ENCODE measurements at regions not wholly inside any gene's neighbourhood (a gene's known extent, or its start where the extent isn't known, plus 50 kb on each side); places are given as distances from the start of the nearest gene placed in this dataset.

- H3K9me1 ChIP-seq (ENCODE audit: control insufficient read depth, insufficient read depth, low read length) = no peaks in the 10 kb centered on the region
- H3K9ac ChIP-seq (ENCODE audit: insufficient read depth in 1 of 2, low read depth in 2 of 2, low read length in 2 of 2) = no peak overlapping the region
- no peak overlapping the region for H3K4me3 ChIP-seq
- no peak overlapping the region for H3K27ac ChIP-seq (ENCODE audit: extremely low read depth, low read depth, low read length)
- DNase-seq (ENCODE audit: extremely low read depth in 1 of 4, low spot score in 3 of 4) (no peak), FAIRE-seq (peak; percentile 19), ATAC-seq (no peak)
- in situ Hi-C loops (cut with MboI) = loop anchor here (25.0 kb wide), 2 partner anchors 1286 to 1536 kb away; no protein-coding TSS in a partner anchor
- POLR2A ChIA-PET = interaction anchor here (0.7 kb wide), 1 partner anchor 1489 kb away, joined by 3 read pairs; no protein-coding TSS in a partner anchor
- H2AFZ ChIP-seq (ENCODE audit: low read depth, low read length) = peak overlapping the region; percentile 66; the same call in 1 of the 2 replicates
- no peaks in the 10 kb centered on the region for H3K36me3 ChIP-seq (ENCODE audit: control insufficient read depth, insufficient read depth, low read length)
- CTCF ChIA-PET (ENCODE audit: low intra/inter-chr PET ratio) = no interaction called here
- H3K9me3 ChIP-seq (replicated peaks; ENCODE audit: control insufficient read depth, insufficient read depth, low read depth, low read length) = no peaks in the 10 kb centered on the region
- H4K20me1 ChIP-seq (replicated peaks; ENCODE audit: control insufficient read depth, insufficient read depth, low read length) = no peaks in the 10 kb centered on the region
- H3K4me1 ChIP-seq (replicated peaks in 1 of 2; ENCODE audit: control insufficient read depth in 2 of 2, insufficient read depth in 2 of 2, low read length in 2 of 2) = no peaks in the 10 kb centered on the region
- TF ChIP-seq RBBP5 (IDR thresholded peaks at IDR 0.05; ENCODE audit: borderline replicate concordance, insufficient read depth, low read length, poor library complexity, severe bottlenecking) (no peak), YY1 (IDR thresholded peaks at IDR 0.05; ENCODE audit: borderline replicate concordance in 1 of 3, control insufficient read depth in 1 of 3, extremely low read depth in 1 of 3, insufficient read depth in 3 of 3, insufficient read length in 1 of 3, insufficient replicate concordance in 2 of 3, low read depth in 1 of 3, low read length in 2 of 3) (peak in 2 of 3 experiments; percentile 16 to 58)
- 3% methylated on average over 3 of the region's 3 CpGs for WGBS (ENCODE audit: insufficient coverage, low coverage, missing lambda C conversion rate)
- intact Hi-C loops (cut with micrococcal nuclease) = no loop called here
- BruUV-seq (replicated peaks) = no TSS peak
- no peaks in the 10 kb centered on the region for H3K79me2 ChIP-seq (ENCODE audit: control insufficient read depth, insufficient read depth, low read length)
- H3K27me3 ChIP-seq (ENCODE audit: control insufficient read depth in 2 of 2, insufficient read depth in 2 of 2, low read length in 2 of 2) = no peaks in the 10 kb centered on the region; a peak in 1 of 5 replicates
- H3K4me2 ChIP-seq (ENCODE audit: insufficient read depth, low read length) = no peak overlapping the region
Measured at GRCh38 chr4:24423670-24424069, 160.7 kb downstream of the DHX15 start.

GRCh38 chr4:24422644-24423043 is 161.7 kb downstream of the DHX15 start:
- Histone ChIP-seq H3K79me2 (ENCODE audit: control insufficient read depth, insufficient read depth, low read length) (no peaks in the 10 kb centered on the region), H3K36me3 (ENCODE audit: control insufficient read depth, insufficient read depth, low read length) (no peaks in the 10 kb centered on the region), H3K4me3 (no peak overlapping the region), H3K9me1 (ENCODE audit: control insufficient read depth, insufficient read depth, low read length) (no peaks in the 10 kb centered on the region), H3K4me2 (ENCODE audit: insufficient read depth, low read length) (no peak overlapping the region), H2AFZ (ENCODE audit: low read depth, low read length) (no peak overlapping the region), H3K9ac (ENCODE audit: insufficient read depth in 1 of 2, low read depth in 2 of 2, low read length in 2 of 2) (no peak overlapping the region), H3K27me3 (ENCODE audit: control insufficient read depth in 2 of 2, insufficient read depth in 2 of 2, low read length in 2 of 2) (no peaks in the 10 kb centered on the region; a peak in 1 of 5 replicates), H4K20me1 (replicated peaks; ENCODE audit: control insufficient read depth, insufficient read depth, low read length) (no peaks in the 10 kb centered on the region), H3K27ac (ENCODE audit: extremely low read depth, low read depth, low read length) (no peak overlapping the region), H3K9me3 (replicated peaks; ENCODE audit: control insufficient read depth, insufficient read depth, low read depth, low read length) (no peaks in the 10 kb centered on the region), H3K4me1 (replicated peaks in 1 of 2; ENCODE audit: control insufficient read depth in 2 of 2, insufficient read depth in 2 of 2, low read length in 2 of 2) (no peaks in the 10 kb centered on the region)
- POLR2A ChIA-PET = interaction anchor here (0.7 kb wide), 2 partner anchors 61 to 1487 kb away, joined by 3 read pairs; no protein-coding TSS in a partner anchor
- peak; percentile 24; the same call in 1 of the 2 replicates for TF ChIP-seq C11orf30 (IDR thresholded peaks at IDR 0.05; ENCODE audit: low read depth)
- TF ChIP-seq HCFC1 (IDR thresholded peaks at IDR 0.05; ENCODE audit: low read depth, low read length) = no peak
- TF ChIP-seq ZNF57 (CRISPR knock-in tag; IDR thresholded peaks at IDR 0.05) = no peak
- TF ChIP-seq SAFB (IDR thresholded peaks at IDR 0.05; ENCODE audit: borderline replicate concordance, low read depth, low read length) = no peak
- peak; percentile 29; the same call in 1 of the 2 replicates for TF ChIP-seq MAFK (IDR thresholded peaks at IDR 0.05; ENCODE audit: low read length)
- peak; percentile 25; the same call in 1 of the 2 replicates for TF ChIP-seq MAFG (tag; conservative IDR thresholded peaks at IDR 0.05)
- peak; percentile 32 for TF ChIP-seq ZNF316 (IDR thresholded peaks at IDR 0.05)
- no peak for TF ChIP-seq NR0B1 (IDR thresholded peaks at IDR 0.05; ENCODE audit: partially characterized antibody)
- TF ChIP-seq MAFF (IDR thresholded peaks at IDR 0.05; ENCODE audit: low read length) = peak; percentile 45
- 0% methylated on average over 2 of the region's 2 CpGs for WGBS (ENCODE audit: insufficient coverage, low coverage, missing lambda C conversion rate)
- CTCF ChIA-PET (ENCODE audit: low intra/inter-chr PET ratio) = interaction anchor here (0.6 kb wide), 1 partner anchor 932 kb away, joined by 4 read pairs; no protein-coding TSS in a partner anchor
- DNase-seq (ENCODE audit: extremely low read depth in 1 of 4, low spot score in 3 of 4) (no peak), FAIRE-seq (no peak), ATAC-seq (no peak)
- BruUV-seq (replicated peaks) = no TSS peak
- intact Hi-C loops (cut with micrococcal nuclease) (no loop called here), in situ Hi-C loops (cut with MboI) (loop anchor here (25.0 kb wide), 2 partner anchors 1285 to 1535 kb away; no protein-coding TSS in a partner anchor)
